ENCODE measurements at regions not wholly inside any gene's neighbourhood (a gene's known extent, or its start where the extent isn't known, plus 50 kb on each side); places are given as distances from the start of the nearest gene placed in this dataset.

DNA sequence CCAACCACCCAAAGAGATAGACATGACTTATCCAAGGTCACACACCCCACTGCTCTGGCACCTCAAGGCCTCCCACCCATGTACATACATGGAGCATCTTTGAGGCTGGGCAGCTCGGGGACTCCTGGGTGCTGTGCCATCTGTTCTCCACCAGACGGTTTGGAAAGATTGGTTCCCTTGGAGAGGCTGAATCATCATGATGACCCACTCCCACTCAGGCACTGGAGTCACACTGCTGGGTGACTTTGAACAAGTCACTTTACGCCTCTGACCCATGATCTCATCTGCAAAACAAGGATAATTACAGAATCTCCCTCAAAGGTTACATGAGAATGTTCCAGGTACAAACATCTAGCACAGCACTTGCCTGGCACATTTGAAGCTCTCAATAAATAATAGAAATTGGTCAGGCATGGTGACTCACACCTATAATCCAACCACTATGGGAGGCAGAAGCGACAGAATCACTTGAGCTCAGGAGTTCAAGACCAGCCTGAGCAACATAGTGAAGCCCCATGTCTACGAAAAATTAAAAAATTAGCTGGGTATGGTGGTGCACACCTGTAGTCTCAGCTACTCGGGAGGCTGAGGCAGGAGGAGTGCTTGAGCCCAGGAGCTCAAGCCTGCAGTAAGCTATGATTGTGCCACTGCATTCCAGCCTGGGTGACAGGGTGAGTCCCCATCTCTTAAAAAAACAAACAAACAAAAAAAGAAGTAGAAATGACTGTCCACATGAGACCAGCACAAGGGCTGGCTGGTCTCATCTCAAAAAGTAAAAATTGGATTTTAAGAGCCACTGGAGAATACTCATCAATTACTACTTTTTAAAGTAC, 74.9 kb downstream of the RRAGC start:
- no peak for DNase-seq (ENCODE audit: low spot score)
- Histone ChIP-seq H3K9me2 (ENCODE audit: insufficient read depth, low read length) (no peaks in the 10 kb centered on the region), H3K4me2 (ENCODE audit: low read length) (no peak overlapping the region), H4K20me1 (ENCODE audit: insufficient read depth, low read length) (no peaks in the 10 kb centered on the region), H3K4me3 (ENCODE audit: low read depth, low read length, poor library complexity, severe bottlenecking) (no peak overlapping the region), H3K27ac (ENCODE audit: low read depth, low read length, poor library complexity, severe bottlenecking) (no peak overlapping the region), H3K9me3 (ENCODE audit: low read length) (no peaks in the 10 kb centered on the region), H3K79me2 (ENCODE audit: insufficient read depth, low read depth, low read length) (no peaks in the 10 kb centered on the region), H3K4me1 (ENCODE audit: insufficient read depth, low read length, poor library complexity, severe bottlenecking) (no peaks in the 10 kb centered on the region), H3K36me3 (ENCODE audit: insufficient read depth, low read length) (no peaks in the 10 kb centered on the region), H2AFZ (ENCODE audit: low read length) (no peak overlapping the region)
- CTCF ChIA-PET (ENCODE audit: unreplicated experiment): no interaction called here
- POLR2A ChIA-PET: interaction anchor here (0.6 kb wide), 1 partner anchor 25 kb away, joined by 3 read pairs; no protein-coding TSS in a partner anchor
- BruUV-seq (replicated peaks): no TSS peak
- no peak for TF ChIP-seq EZH2phosphoT487 (IDR thresholded peaks at IDR 0.05; ENCODE audit: borderline replicate concordance, low read depth, low read length)
- TF ChIP-seq, protein P1, sequence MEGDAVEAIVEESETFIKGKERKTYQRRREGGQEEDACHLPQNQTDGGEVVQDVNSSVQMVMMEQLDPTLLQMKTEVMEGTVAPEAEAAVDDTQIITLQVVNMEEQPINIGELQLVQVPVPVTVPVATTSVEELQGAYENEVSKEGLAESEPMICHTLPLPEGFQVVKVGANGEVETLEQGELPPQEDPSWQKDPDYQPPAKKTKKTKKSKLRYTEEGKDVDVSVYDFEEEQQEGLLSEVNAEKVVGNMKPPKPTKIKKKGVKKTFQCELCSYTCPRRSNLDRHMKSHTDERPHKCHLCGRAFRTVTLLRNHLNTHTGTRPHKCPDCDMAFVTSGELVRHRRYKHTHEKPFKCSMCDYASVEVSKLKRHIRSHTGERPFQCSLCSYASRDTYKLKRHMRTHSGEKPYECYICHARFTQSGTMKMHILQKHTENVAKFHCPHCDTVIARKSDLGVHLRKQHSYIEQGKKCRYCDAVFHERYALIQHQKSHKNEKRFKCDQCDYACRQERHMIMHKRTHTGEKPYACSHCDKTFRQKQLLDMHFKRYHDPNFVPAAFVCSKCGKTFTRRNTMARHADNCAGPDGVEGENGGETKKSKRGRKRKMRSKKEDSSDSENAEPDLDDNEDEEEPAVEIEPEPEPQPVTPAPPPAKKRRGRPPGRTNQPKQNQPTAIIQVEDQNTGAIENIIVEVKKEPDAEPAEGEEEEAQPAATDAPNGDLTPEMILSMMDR (conservative IDR thresholded peaks at IDR 0.05; ENCODE audit: low read length): no peak
- intact Hi-C loops (cut with micrococcal nuclease; ENCODE audit: unreplicated experiment): no loop called here

DNA sequence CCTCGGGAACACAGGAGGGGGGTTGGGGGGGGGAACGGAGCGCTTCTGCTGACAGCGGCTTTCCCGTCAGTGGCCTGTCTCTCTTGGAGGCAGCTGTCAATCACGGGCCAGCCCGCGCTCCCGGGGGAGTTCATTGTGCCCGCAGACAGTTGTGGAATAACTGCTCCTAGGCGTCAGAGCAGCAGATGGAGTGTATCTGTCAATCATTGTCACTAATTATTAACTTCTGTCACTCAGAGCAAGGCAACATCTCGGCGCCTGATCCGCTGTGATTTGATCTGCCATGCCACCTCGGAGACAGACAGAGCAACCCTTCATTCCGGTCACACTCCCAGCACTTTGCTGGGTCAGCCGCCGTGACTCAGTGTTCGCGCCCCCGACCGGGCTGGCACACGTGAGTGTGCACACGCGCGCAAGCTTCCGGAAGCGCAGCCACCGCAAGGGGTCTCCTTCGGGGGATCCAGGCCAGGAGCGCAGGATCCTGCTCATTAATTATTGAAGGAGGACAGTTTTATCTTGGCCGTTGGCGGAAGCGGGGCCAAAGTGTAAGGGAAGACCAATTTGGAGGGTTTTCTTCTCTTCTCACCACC, 75.8 kb downstream of the RRAGC start:
- Histone ChIP-seq H3K27ac (ENCODE audit: low read depth, low read length, poor library complexity, severe bottlenecking) (no peak overlapping the region), H3K4me1 (ENCODE audit: insufficient read depth, low read length, poor library complexity, severe bottlenecking) (no peaks in the 10 kb centered on the region), H3K4me2 (ENCODE audit: low read length) (no peak overlapping the region), H3K79me2 (ENCODE audit: insufficient read depth, low read depth, low read length) (no peaks in the 10 kb centered on the region), H2AFZ (ENCODE audit: low read length) (no peak overlapping the region), H3K9me2 (ENCODE audit: insufficient read depth, low read length) (no peaks in the 10 kb centered on the region), H4K20me1 (ENCODE audit: insufficient read depth, low read length) (no peaks in the 10 kb centered on the region), H3K36me3 (ENCODE audit: insufficient read depth, low read length) (no peaks in the 10 kb centered on the region), H3K9me3 (ENCODE audit: low read length) (no peaks in the 10 kb centered on the region), H3K4me3 (ENCODE audit: low read depth, low read length, poor library complexity, severe bottlenecking) (no peak overlapping the region)
- POLR2A ChIA-PET: interaction anchor here (0.5 kb wide), 1 partner anchor 665 kb away, joined by 4 read pairs; no protein-coding TSS in a partner anchor
- no TSS peak for BruUV-seq (replicated peaks)
- no peak for DNase-seq (ENCODE audit: low spot score)
- intact Hi-C loops (cut with micrococcal nuclease; ENCODE audit: unreplicated experiment): no loop called here
- CTCF ChIA-PET (ENCODE audit: unreplicated experiment): no interaction called here
- no peak for TF ChIP-seq EZH2phosphoT487 (IDR thresholded peaks at IDR 0.05; ENCODE audit: borderline replicate concordance, low read depth, low read length)
- TF ChIP-seq, protein P1 (conservative IDR thresholded peaks at IDR 0.05; ENCODE audit: low read length): no peak
